ENCODE measurements at regions not wholly inside any gene's neighbourhood (a gene's known extent, or its start where the extent isn't known, plus 50 kb on each side); places are given as distances from the start of the nearest gene placed in this dataset.
A peak's percentile ranks its signal among the peaks of the same experiment; 100 is the strongest.

GRCh38 chr3:34131091-34131490, 332.7 kb downstream of the PDCD6IP start:
- Mint-ChIP-seq H3K36me3 (ENCODE audit: insufficient read depth, unreplicated experiment) (no peaks in the 10 kb centered on the region), H3K4me3 (ENCODE audit: unreplicated experiment) (no peak overlapping the region), H3K27me3 (ENCODE audit: insufficient read depth, unreplicated experiment) (no peaks in the 10 kb centered on the region), H3K4me1 (ENCODE audit: insufficient read depth, unreplicated experiment) (no peaks in the 10 kb centered on the region), H3K9me3 (ENCODE audit: unreplicated experiment) (peaks cover 10% of the 10 kb centered on the region), H3K27ac (ENCODE audit: low read depth, unreplicated experiment) (no peak overlapping the region)
- ChIA-PET POLR2A (no interaction called here), CTCF (interaction anchor here (0.8 to 1.2 kb wide), 3 partner anchors 129 to 565 kb away, joined by 3 to 7 read pairs (median 4); no protein-coding TSS in a partner anchor)
- intact Hi-C loops (cut with micrococcal nuclease): no loop called here
- no peak for TF ChIP-seq CTCF (IDR thresholded peaks at IDR 0.05; ENCODE audit: unreplicated experiment)
- BruUV-seq (replicated peaks): no TSS peak
- DNase-seq (ENCODE audit: unreplicated experiment): no peak

- POLR2A ChIA-PET: no interaction called here
- Mint-ChIP-seq H3K4me1 (ENCODE audit: insufficient read depth, unreplicated experiment) (no peaks in the 10 kb centered on the region), H3K27me3 (ENCODE audit: insufficient read depth, unreplicated experiment) (no peaks in the 10 kb centered on the region), H3K27ac (ENCODE audit: low read depth, unreplicated experiment) (no peak overlapping the region), H3K9me3 (ENCODE audit: unreplicated experiment) (peaks cover 10% of the 10 kb centered on the region), H3K36me3 (ENCODE audit: insufficient read depth, unreplicated experiment) (no peaks in the 10 kb centered on the region), H3K4me3 (ENCODE audit: unreplicated experiment) (no peak overlapping the region)
- BruUV-seq (replicated peaks): no TSS peak
- no peak for DNase-seq (ENCODE audit: unreplicated experiment)
- TF ChIP-seq CTCF (IDR thresholded peaks at IDR 0.05; ENCODE audit: unreplicated experiment): no peak
- CTCF ChIA-PET: interaction anchor here (1.1 kb wide), 1 partner anchor 128 kb away, joined by 3 read pairs; no protein-coding TSS in a partner anchor
- intact Hi-C loops (cut with micrococcal nuclease): no loop called here
These were observed 333.8 kb downstream of the PDCD6IP start for GRCh38 chr3:34132069-34132692.

GRCh38 chr3:34139566-34139965, 341.1 kb downstream of the PDCD6IP start:
- DNase-seq (ENCODE audit: unreplicated experiment): no peak
- Mint-ChIP-seq H3K36me3 (ENCODE audit: insufficient read depth, unreplicated experiment) (no peaks in the 10 kb centered on the region), H3K4me1 (ENCODE audit: insufficient read depth, unreplicated experiment) (no peaks in the 10 kb centered on the region), H3K4me3 (ENCODE audit: unreplicated experiment) (no peak overlapping the region), H3K9me3 (ENCODE audit: unreplicated experiment) (peaks cover 17% of the 10 kb centered on the region), H3K27me3 (ENCODE audit: insufficient read depth, unreplicated experiment) (peaks cover 12% of the 10 kb centered on the region), H3K27ac (ENCODE audit: low read depth, unreplicated experiment) (no peak overlapping the region)
- no peak for TF ChIP-seq CTCF (IDR thresholded peaks at IDR 0.05; ENCODE audit: unreplicated experiment)
- intact Hi-C loops (cut with micrococcal nuclease): no loop called here
- CTCF ChIA-PET: interaction anchor here (0.7 kb wide), 1 partner anchor 13 kb away, joined by 3 read pairs; no protein-coding TSS in a partner anchor
- BruUV-seq (replicated peaks): no TSS peak
- POLR2A ChIA-PET: no interaction called here

GRCh38 chr3:34140616-34141015, 342.2 kb downstream of the PDCD6IP start:
- peaks cover 14% of the 10 kb centered on the region for H3K9me3 Mint-ChIP-seq (ENCODE audit: unreplicated experiment)
- intact Hi-C loops (cut with micrococcal nuclease): loop anchor here (5.0 kb wide), 1 partner anchor 37 kb away; no protein-coding TSS in a partner anchor
- no peaks in the 10 kb centered on the region for H3K4me1 Mint-ChIP-seq (ENCODE audit: insufficient read depth, unreplicated experiment)
- TF ChIP-seq CTCF (IDR thresholded peaks at IDR 0.05; ENCODE audit: unreplicated experiment): no peak
- no peak overlapping the region for H3K27ac Mint-ChIP-seq (ENCODE audit: low read depth, unreplicated experiment)
- no TSS peak for BruUV-seq (replicated peaks)
- CTCF ChIA-PET: no interaction called here
- POLR2A ChIA-PET: no interaction called here
- H3K4me3 Mint-ChIP-seq (ENCODE audit: unreplicated experiment): no peak overlapping the region
- DNase-seq (ENCODE audit: unreplicated experiment): peak; percentile 63
- H3K27me3 Mint-ChIP-seq (ENCODE audit: insufficient read depth, unreplicated experiment): peaks cover 12% of the 10 kb centered on the region
- no peaks in the 10 kb centered on the region for H3K36me3 Mint-ChIP-seq (ENCODE audit: insufficient read depth, unreplicated experiment)
